Neural cell (in vitro differentiated cells): ENCODE measurements at regions not wholly inside any gene's neighbourhood (a gene's known extent, or its start where the extent isn't known, plus 50 kb on each side); places are given as distances from the start of the nearest gene placed in this dataset.

ENCODE experiments used
- EZH2 ChIP-seq: fragments of 200-600, 300-800 bp; shearing (Covaris generic), sonication (generic); IDR thresholded peaks from 2 replicates; pipeline ENCODE4 v1.6.1; 2014; ENCODE audit warnings: antibody characterized with exemption, low read length, borderline replicate concordance, mild to moderate bottlenecking; ENCODE audit not compliant: insufficient read depth, poor library complexity, severe bottlenecking
- TF ChIP-seq, protein P1 (sequence below): fragments of 450-650 bp; IDR thresholded peaks from 2 replicates; pipeline ENCODE4 v1.5.1; 2014; ENCODE audit warnings: antibody characterized with exemption, mild to moderate bottlenecking, moderate library complexity; ENCODE audit not compliant: poor library complexity, severe bottlenecking

DNA sequence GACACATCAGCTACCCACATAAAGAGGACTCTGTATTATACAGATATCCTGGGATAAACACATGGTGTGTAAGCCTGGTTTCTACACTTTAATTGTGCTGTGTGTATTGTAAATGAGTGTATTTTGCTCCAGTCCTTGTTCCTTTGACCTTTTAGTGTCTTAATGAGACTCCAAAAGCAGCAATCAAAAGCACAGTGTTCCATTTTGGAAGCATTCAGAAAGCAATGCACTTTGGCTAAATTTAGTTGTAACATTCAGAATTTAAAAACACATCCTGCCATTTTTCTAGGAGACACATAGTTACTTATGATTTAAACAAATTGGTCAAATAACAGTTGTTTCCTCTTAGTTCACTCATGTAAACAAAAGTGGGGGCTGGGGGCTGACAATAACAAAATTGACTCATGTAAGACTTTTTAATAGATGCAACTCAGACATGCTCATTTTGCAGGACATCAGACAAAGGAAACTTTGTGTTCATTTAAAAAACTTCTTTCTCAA is 122.2 kb downstream of the GPR37 start:
- no peak for TF ChIP-seq EZH2
- TF ChIP-seq, protein P1, sequence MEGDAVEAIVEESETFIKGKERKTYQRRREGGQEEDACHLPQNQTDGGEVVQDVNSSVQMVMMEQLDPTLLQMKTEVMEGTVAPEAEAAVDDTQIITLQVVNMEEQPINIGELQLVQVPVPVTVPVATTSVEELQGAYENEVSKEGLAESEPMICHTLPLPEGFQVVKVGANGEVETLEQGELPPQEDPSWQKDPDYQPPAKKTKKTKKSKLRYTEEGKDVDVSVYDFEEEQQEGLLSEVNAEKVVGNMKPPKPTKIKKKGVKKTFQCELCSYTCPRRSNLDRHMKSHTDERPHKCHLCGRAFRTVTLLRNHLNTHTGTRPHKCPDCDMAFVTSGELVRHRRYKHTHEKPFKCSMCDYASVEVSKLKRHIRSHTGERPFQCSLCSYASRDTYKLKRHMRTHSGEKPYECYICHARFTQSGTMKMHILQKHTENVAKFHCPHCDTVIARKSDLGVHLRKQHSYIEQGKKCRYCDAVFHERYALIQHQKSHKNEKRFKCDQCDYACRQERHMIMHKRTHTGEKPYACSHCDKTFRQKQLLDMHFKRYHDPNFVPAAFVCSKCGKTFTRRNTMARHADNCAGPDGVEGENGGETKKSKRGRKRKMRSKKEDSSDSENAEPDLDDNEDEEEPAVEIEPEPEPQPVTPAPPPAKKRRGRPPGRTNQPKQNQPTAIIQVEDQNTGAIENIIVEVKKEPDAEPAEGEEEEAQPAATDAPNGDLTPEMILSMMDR = no peak
